ENCODE measurements at regions not wholly inside any gene's neighbourhood (a gene's known extent, or its start where the extent isn't known, plus 50 kb on each side); places are given as distances from the start of the nearest gene placed in this dataset.

DNA sequence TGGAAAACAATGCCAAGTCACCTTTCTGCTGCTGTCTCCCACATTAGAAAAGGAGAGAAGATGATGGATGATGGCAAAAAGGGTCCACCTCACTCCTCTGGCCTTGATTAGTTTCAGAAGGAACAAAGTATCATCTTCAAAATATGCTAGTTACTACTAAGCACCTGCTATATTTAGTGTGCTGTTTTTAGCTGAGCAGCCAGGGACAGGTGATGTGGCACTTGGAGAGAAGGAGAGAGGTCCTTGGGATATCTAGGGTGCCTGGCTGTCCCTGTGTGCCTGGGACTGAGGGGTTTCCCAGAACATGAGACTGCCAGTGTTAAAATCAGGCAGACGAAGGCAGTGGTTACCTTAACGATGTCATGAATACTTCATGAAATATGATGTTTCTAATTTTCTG is 235.5 kb upstream of the NT5C1B start:
- H3K27me3 ChIP-seq (ENCODE audit: control insufficient read depth, low read length) = no peaks in the 10 kb centered on the region
- H3K9me3 ChIP-seq (ENCODE audit: control insufficient read depth, insufficient read depth, low read length) = no peaks in the 10 kb centered on the region
- H4K20me1 ChIP-seq (ENCODE audit: control insufficient read depth, insufficient read depth, low read depth, low read length) = no peaks in the 10 kb centered on the region
- H3K9me2 ChIP-seq (replicated peaks; ENCODE audit: control insufficient read depth, low read length) = no peaks in the 10 kb centered on the region
- no peaks in the 10 kb centered on the region for H3K36me3 ChIP-seq (ENCODE audit: control insufficient read depth, low read length)
- H3K4me1 ChIP-seq (ENCODE audit: control insufficient read depth, low read length) = no peaks in the 10 kb centered on the region
- H3K27ac ChIP-seq (ENCODE audit: low read depth, low read length) = no peak overlapping the region
- no peaks in the 10 kb centered on the region for H3F3A ChIP-seq (ENCODE audit: control insufficient read depth, insufficient read depth)
- no peaks in the 10 kb centered on the region for H3K79me2 ChIP-seq (ENCODE audit: control insufficient read depth, low read length)
- H3K4me3 ChIP-seq (ENCODE audit: low read length) = no peak overlapping the region
- TF ChIP-seq, protein P1, sequence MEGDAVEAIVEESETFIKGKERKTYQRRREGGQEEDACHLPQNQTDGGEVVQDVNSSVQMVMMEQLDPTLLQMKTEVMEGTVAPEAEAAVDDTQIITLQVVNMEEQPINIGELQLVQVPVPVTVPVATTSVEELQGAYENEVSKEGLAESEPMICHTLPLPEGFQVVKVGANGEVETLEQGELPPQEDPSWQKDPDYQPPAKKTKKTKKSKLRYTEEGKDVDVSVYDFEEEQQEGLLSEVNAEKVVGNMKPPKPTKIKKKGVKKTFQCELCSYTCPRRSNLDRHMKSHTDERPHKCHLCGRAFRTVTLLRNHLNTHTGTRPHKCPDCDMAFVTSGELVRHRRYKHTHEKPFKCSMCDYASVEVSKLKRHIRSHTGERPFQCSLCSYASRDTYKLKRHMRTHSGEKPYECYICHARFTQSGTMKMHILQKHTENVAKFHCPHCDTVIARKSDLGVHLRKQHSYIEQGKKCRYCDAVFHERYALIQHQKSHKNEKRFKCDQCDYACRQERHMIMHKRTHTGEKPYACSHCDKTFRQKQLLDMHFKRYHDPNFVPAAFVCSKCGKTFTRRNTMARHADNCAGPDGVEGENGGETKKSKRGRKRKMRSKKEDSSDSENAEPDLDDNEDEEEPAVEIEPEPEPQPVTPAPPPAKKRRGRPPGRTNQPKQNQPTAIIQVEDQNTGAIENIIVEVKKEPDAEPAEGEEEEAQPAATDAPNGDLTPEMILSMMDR (IDR thresholded peaks at IDR 0.05; ENCODE audit: low read depth, low read length, poor library complexity, severe bottlenecking) = no peak
- no peak for TF ChIP-seq EZH2phosphoT487 (IDR thresholded peaks at IDR 0.05; ENCODE audit: borderline replicate concordance, low read length)
- no peak overlapping the region for H3K4me2 ChIP-seq (ENCODE audit: low read length)

DNA sequence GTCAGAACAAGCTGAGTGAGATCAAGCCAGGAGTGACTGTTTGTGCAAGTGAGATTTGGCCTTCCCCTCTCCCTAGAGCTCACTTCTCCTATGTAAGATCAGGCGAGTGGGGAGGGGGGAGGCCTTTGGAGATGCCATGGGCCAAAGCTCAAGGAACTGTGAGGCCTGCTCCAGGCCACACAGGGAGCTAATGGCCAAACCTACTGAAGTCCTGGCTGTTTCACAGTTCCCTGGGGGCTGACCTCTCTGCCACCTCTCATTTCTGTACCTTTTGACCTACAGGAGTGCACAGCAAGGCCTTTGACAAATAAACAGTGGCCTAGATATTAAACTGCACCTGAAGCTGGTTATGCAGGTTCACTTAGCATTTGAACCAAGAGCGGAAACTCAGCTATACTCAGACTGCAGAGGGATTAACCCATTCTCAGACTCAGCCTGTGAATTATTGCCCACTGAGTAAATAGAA is 235.0 kb upstream of the NT5C1B start:
- no peaks in the 10 kb centered on the region for H3K4me1 ChIP-seq (ENCODE audit: control insufficient read depth, low read length)
- no peak overlapping the region for H3K4me3 ChIP-seq (ENCODE audit: low read length)
- TF ChIP-seq EZH2phosphoT487 (IDR thresholded peaks at IDR 0.05; ENCODE audit: borderline replicate concordance, low read length) = no peak
- TF ChIP-seq, protein P1 (IDR thresholded peaks at IDR 0.05; ENCODE audit: low read depth, low read length, poor library complexity, severe bottlenecking) = no peak
- H4K20me1 ChIP-seq (ENCODE audit: control insufficient read depth, insufficient read depth, low read depth, low read length) = no peaks in the 10 kb centered on the region
- no peak overlapping the region for H3K4me2 ChIP-seq (ENCODE audit: low read length)
- H3F3A ChIP-seq (ENCODE audit: control insufficient read depth, insufficient read depth) = no peaks in the 10 kb centered on the region
- no peaks in the 10 kb centered on the region for H3K9me3 ChIP-seq (ENCODE audit: control insufficient read depth, insufficient read depth, low read length)
- no peaks in the 10 kb centered on the region for H3K9me2 ChIP-seq (replicated peaks; ENCODE audit: control insufficient read depth, low read length)
- H3K79me2 ChIP-seq (ENCODE audit: control insufficient read depth, low read length) = no peaks in the 10 kb centered on the region
- no peak overlapping the region for H3K27ac ChIP-seq (ENCODE audit: low read depth, low read length)
- no peaks in the 10 kb centered on the region for H3K27me3 ChIP-seq (ENCODE audit: control insufficient read depth, low read length)
- H3K36me3 ChIP-seq (ENCODE audit: control insufficient read depth, low read length) = no peaks in the 10 kb centered on the region

DNA sequence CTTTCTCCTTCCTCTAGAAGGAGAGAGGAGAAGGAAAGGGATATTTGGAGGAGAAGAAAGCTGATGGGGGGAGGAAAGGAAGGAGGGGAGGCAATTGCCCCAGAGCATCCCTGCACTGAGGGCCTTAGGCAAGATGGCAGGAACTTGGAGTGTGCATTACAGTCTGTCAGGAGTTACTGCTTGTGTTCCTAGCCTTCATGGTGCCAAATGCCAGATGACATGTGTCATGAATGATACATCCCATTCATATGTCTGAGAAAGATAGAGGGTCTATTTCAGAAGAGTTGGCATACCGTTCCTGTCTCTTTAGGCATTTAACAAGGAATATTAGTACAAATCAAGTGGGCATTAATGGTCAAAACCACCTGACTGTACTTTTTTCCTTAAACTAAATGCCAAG is 232.1 kb upstream of the NT5C1B start:
- no peak overlapping the region for H3K27ac ChIP-seq (ENCODE audit: low read depth, low read length)
- no peaks in the 10 kb centered on the region for H3K27me3 ChIP-seq (ENCODE audit: control insufficient read depth, low read length)
- no peak overlapping the region for H3K4me2 ChIP-seq (ENCODE audit: low read length)
- no peaks in the 10 kb centered on the region for H3K79me2 ChIP-seq (ENCODE audit: control insufficient read depth, low read length)
- H3F3A ChIP-seq (ENCODE audit: control insufficient read depth, insufficient read depth) = no peaks in the 10 kb centered on the region
- H4K20me1 ChIP-seq (ENCODE audit: control insufficient read depth, insufficient read depth, low read depth, low read length) = no peaks in the 10 kb centered on the region
- H3K4me3 ChIP-seq (ENCODE audit: low read length) = no peak overlapping the region
- H3K36me3 ChIP-seq (ENCODE audit: control insufficient read depth, low read length) = no peaks in the 10 kb centered on the region
- H3K9me3 ChIP-seq (ENCODE audit: control insufficient read depth, insufficient read depth, low read length) = no peaks in the 10 kb centered on the region
- H3K4me1 ChIP-seq (ENCODE audit: control insufficient read depth, low read length) = no peaks in the 10 kb centered on the region
- H3K9me2 ChIP-seq (replicated peaks; ENCODE audit: control insufficient read depth, low read length) = no peaks in the 10 kb centered on the region
- TF ChIP-seq EZH2phosphoT487 (IDR thresholded peaks at IDR 0.05; ENCODE audit: borderline replicate concordance, low read length) = no peak
- TF ChIP-seq, protein P1 (IDR thresholded peaks at IDR 0.05; ENCODE audit: low read depth, low read length, poor library complexity, severe bottlenecking) = no peak

DNA sequence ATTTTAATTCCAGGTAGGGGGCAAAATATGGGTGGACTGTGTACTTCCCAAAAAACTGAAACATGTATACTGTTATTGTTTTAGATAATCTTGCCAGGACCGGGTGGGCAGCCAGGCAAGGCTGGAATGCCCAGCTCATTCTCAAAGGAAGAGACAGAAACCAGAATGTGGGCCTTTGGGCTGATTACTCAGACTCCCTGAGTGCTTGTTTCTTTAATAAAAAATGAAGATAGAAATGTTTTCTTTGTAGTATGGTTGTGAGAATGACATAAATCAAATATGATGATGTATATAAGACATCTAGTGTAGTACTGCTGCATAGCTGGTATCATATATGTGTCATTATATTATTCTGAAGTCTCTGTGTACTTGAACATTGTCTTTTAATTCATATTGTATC is 231.6 kb upstream of the NT5C1B start:
- no peak overlapping the region for H3K27ac ChIP-seq (ENCODE audit: low read depth, low read length)
- no peaks in the 10 kb centered on the region for H3K79me2 ChIP-seq (ENCODE audit: control insufficient read depth, low read length)
- no peaks in the 10 kb centered on the region for H3F3A ChIP-seq (ENCODE audit: control insufficient read depth, insufficient read depth)
- no peak overlapping the region for H3K4me2 ChIP-seq (ENCODE audit: low read length)
- no peaks in the 10 kb centered on the region for H3K9me3 ChIP-seq (ENCODE audit: control insufficient read depth, insufficient read depth, low read length)
- no peaks in the 10 kb centered on the region for H3K4me1 ChIP-seq (ENCODE audit: control insufficient read depth, low read length)
- no peaks in the 10 kb centered on the region for H3K9me2 ChIP-seq (replicated peaks; ENCODE audit: control insufficient read depth, low read length)
- no peak overlapping the region for H3K4me3 ChIP-seq (ENCODE audit: low read length)
- H3K36me3 ChIP-seq (ENCODE audit: control insufficient read depth, low read length) = no peaks in the 10 kb centered on the region
- no peaks in the 10 kb centered on the region for H3K27me3 ChIP-seq (ENCODE audit: control insufficient read depth, low read length)
- no peaks in the 10 kb centered on the region for H4K20me1 ChIP-seq (ENCODE audit: control insufficient read depth, insufficient read depth, low read depth, low read length)
- TF ChIP-seq, protein P1 (IDR thresholded peaks at IDR 0.05; ENCODE audit: low read depth, low read length, poor library complexity, severe bottlenecking) = no peak
- no peak for TF ChIP-seq EZH2phosphoT487 (IDR thresholded peaks at IDR 0.05; ENCODE audit: borderline replicate concordance, low read length)

All from DOHH2 (cell line).